ENCODE measurements at regions not wholly inside any gene's neighbourhood (a gene's known extent, or its start where the extent isn't known, plus 50 kb on each side); places are given as distances from the start of the nearest gene placed in this dataset.

- no peak for TF ChIP-seq BCL11A (IDR thresholded peaks at IDR 0.05; ENCODE audit: low read depth in 2 of 2, low read length in 2 of 2)
- no peak for TF ChIP-seq EZH2 (IDR thresholded peaks at IDR 0.05; ENCODE audit: low read depth, low read length, severe bottlenecking)
- no peak for TF ChIP-seq CTCF (IDR thresholded peaks at IDR 0.05; ENCODE audit: control extremely low read depth in 1 of 3, insufficient read depth in 1 of 3, low read depth in 1 of 3, low read length in 3 of 3)
- TF ChIP-seq ASH2L (IDR thresholded peaks at IDR 0.05; ENCODE audit: low read length) = no peak
- no peak for TF ChIP-seq CREB1 (IDR thresholded peaks at IDR 0.05)
- TF ChIP-seq MAX (IDR thresholded peaks at IDR 0.05) = no peak
- TF ChIP-seq TAF1 (IDR thresholded peaks at IDR 0.05; ENCODE audit: low read depth, low read length) = no peak
- no peak for TF ChIP-seq USF2 (IDR thresholded peaks at IDR 0.05; ENCODE audit: low read length)
- no peak for TF ChIP-seq ATF3 (IDR thresholded peaks at IDR 0.05; ENCODE audit: insufficient read depth, low read depth, low read length)
- TF ChIP-seq POLR2AphosphoS5 (IDR thresholded peaks at IDR 0.05; ENCODE audit: low read depth, low read length) = no peak
- no peak for TF ChIP-seq TBP (IDR thresholded peaks at IDR 0.05; ENCODE audit: low read depth, low read length)
- TF ChIP-seq YY1 (IDR thresholded peaks at IDR 0.05; ENCODE audit: low read depth, low read length) = no peak
- TF ChIP-seq JUN (IDR thresholded peaks at IDR 0.05; ENCODE audit: low read depth, low read length) = no peak
- no peak for TF ChIP-seq RNF2 (IDR thresholded peaks at IDR 0.05; ENCODE audit: borderline replicate concordance, low read depth, low read length, missing control alignments, poor library complexity, severe bottlenecking)
Observed at GRCh38 chr5:100643473-100643872, 108.3 kb downstream of the FAM174A start.

Measured in H1 (cell line).